Body of pancreas (tissue), 4 donors: ENCODE measurements at regions not wholly inside any gene's neighbourhood (a gene's known extent, or its start where the extent isn't known, plus 50 kb on each side); places are given as distances from the start of the nearest gene placed in this dataset.

Experiments
- ATAC-seq: fragments of 150-250 bp; one replicate; pipeline ENCODE4 v1.9.1; 2016
- DNase-seq, 4 donors: peaks; one replicate each; pipeline ENCODE4 v3.0.0-alpha.2; 2019
- H3K27ac ChIP-seq, 4 donors: fragments of 200-600 bp; sonication (generic); 1 replicate in 3 of 4; 2 replicates in 1 of 4; pipeline versions ENCODE4 v1.5.1 to v1.6.1; 2016 to 2019; ENCODE audit warnings: mild to moderate bottlenecking in 1 of 4, mixed read lengths in 1 of 4, moderate library complexity in 1 of 4
- H3K27me3 ChIP-seq, 2 donors: fragments of 200-600 bp; sonication (generic); one replicate each; pipeline ENCODE4 v1.6.0; 2016; ENCODE audit warnings: mild to moderate bottlenecking in 1 of 2
- H3K36me3 ChIP-seq, 2 donors: fragments of 200-600 bp; sonication (generic); replicated peaks in 1 of 2; 2 replicates each; pipeline ENCODE4 v1.5.1; 2016; ENCODE audit warnings: low read depth in 2 of 2; ENCODE audit not compliant: insufficient read depth in 1 of 2
- H3K4me1 ChIP-seq: fragments of 200-600 bp; sonication (generic); one replicate; pipeline ENCODE4 v1.6.0; 2016
- H3K4me3 ChIP-seq, 2 donors: fragments of 200-600 bp; sonication (generic); 1 replicate in 1 of 2; 2 replicates in 1 of 2; pipeline ENCODE4 v1.5.1; 2016 to 2019
- H3K9me3 ChIP-seq, 3 donors: fragments of 200-600 bp; sonication (generic); 1 replicate in 2 of 3; 2 replicates in 1 of 3; pipeline ENCODE4 v1.5.1; 2016
- POLR2A ChIP-seq, 3 donors: fragments of 450-650 bp; IDR thresholded peaks; one replicate each; pipeline ENCODE4 v1.6.1; 2016; ENCODE audit warnings: antibody characterized with exemption in 3 of 3, mild to moderate bottlenecking in 2 of 3
- WGBS, 2 donors: methylation state at CpG; one replicate each; pipeline ENCODE4 v1.1.5; 2017; 5-methylcytosine and 5-hydroxymethylcytosine counted together
- intact Hi-C: fragments of 100-400 bp; cut with DNase I; formaldehyde crosslinking; loops from one replicate; pipeline ENCODE4 v1.15.1; 2023
- TF ChIP-seq, protein P1 (sequence below), 7 experiments: fragments of 450-650 bp in 4 of 7; fragments of 200-600 bp in 3 of 7; sonication (generic) in 3 of 7; IDR thresholded peaks; one replicate each; pipeline ENCODE4 v1.5.1; 2016 to 2019; ENCODE audit warnings: antibody characterized with exemption in 7 of 7

- TF ChIP-seq, protein P1, sequence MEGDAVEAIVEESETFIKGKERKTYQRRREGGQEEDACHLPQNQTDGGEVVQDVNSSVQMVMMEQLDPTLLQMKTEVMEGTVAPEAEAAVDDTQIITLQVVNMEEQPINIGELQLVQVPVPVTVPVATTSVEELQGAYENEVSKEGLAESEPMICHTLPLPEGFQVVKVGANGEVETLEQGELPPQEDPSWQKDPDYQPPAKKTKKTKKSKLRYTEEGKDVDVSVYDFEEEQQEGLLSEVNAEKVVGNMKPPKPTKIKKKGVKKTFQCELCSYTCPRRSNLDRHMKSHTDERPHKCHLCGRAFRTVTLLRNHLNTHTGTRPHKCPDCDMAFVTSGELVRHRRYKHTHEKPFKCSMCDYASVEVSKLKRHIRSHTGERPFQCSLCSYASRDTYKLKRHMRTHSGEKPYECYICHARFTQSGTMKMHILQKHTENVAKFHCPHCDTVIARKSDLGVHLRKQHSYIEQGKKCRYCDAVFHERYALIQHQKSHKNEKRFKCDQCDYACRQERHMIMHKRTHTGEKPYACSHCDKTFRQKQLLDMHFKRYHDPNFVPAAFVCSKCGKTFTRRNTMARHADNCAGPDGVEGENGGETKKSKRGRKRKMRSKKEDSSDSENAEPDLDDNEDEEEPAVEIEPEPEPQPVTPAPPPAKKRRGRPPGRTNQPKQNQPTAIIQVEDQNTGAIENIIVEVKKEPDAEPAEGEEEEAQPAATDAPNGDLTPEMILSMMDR (IDR thresholded peaks at IDR 0.05): no peak
- TF ChIP-seq POLR2A (IDR thresholded peaks at IDR 0.05): no peak
- Histone ChIP-seq H3K4me3 (no peak overlapping the region), H3K4me1 (no peaks in the 10 kb centered on the region), H3K9me3 (no peaks in the 10 kb centered on the region), H3K27me3 (no peaks in the 10 kb centered on the region), H3K27ac (no peak overlapping the region), H3K36me3 (no peaks in the 10 kb centered on the region)
- DNase-seq (no peak), ATAC-seq (no peak)
- WGBS, 2 donors: 48 to 54% methylated on average over 4 of the region's 4 CpGs
- intact Hi-C loops: loop anchor here (10.0 kb wide), 1 partner anchor 990 kb away; no protein-coding TSS in a partner anchor
Observed at GRCh38 chr9:14424983-14425382, 111.0 kb upstream of the NFIB start.

GRCh38 chr9:14424289-14424688, 110.3 kb upstream of the NFIB start:
- DNase-seq: no peak

GRCh38 chr9:14423815-14424261, 109.9 kb upstream of the NFIB start:
- DNase-seq (no peak), ATAC-seq (no peak)
- Histone ChIP-seq H3K36me3 (no peaks in the 10 kb centered on the region), H3K9me3 (no peaks in the 10 kb centered on the region), H3K4me1 (no peaks in the 10 kb centered on the region), H3K27ac (no peak overlapping the region), H3K27me3 (no peaks in the 10 kb centered on the region), H3K4me3 (no peak overlapping the region)
- 44 to 54% methylated on average over 6 of the region's 6 CpGs for WGBS, 2 donors
- TF ChIP-seq POLR2A (IDR thresholded peaks at IDR 0.05): no peak
- TF ChIP-seq, protein P1 (IDR thresholded peaks at IDR 0.05): no peak
- intact Hi-C loops: loop anchor here (10.0 kb wide), 1 partner anchor 989 kb away; no protein-coding TSS in a partner anchor

More at GRCh38 chr9:14424289-14424688, 110.3 kb upstream of the NFIB start:
- no peaks in the 10 kb centered on the region for H3K36me3 ChIP-seq
- TF ChIP-seq POLR2A (IDR thresholded peaks at IDR 0.05): no peak
- TF ChIP-seq, protein P1 (IDR thresholded peaks at IDR 0.05): no peak
- no peaks in the 10 kb centered on the region for H3K27me3 ChIP-seq
- no peak for ATAC-seq
- intact Hi-C loops: loop anchor here (10.0 kb wide), 1 partner anchor 989 kb away; no protein-coding TSS in a partner anchor
- no peak overlapping the region for H3K4me3 ChIP-seq
- no peak overlapping the region for H3K27ac ChIP-seq
- no peaks in the 10 kb centered on the region for H3K4me1 ChIP-seq
- WGBS, 2 donors: 64 to 70% methylated on average over 7 of the region's 7 CpGs
- H3K9me3 ChIP-seq: no peaks in the 10 kb centered on the region

DNA sequence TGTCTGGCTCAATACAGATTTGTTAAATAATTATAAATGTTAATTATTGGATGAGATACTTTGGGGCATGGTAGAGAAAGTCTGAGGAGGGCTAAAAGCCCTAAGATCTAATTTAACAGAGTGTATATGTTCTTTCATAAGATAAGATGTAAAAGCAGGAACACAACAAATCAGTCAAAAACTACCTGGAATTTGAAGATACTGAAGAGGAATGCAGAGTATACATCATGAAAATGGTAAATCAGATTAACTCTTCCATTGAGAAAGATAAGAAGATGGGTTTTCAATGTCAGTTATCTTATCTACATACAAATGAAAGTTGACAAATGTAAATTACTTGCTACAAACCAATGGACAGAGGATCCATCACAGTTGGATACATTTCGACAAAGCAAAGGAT, 107.3 kb upstream of the NFIB start:
- intact Hi-C loops: loop anchor here (10.0 kb wide), 1 partner anchor 986 kb away; no protein-coding TSS in a partner anchor
- Histone ChIP-seq H3K36me3 (no peaks in the 10 kb centered on the region), H3K9me3 (no peaks in the 10 kb centered on the region), H3K4me3 (no peak overlapping the region), H3K27ac (no peak overlapping the region), H3K4me1 (no peaks in the 10 kb centered on the region), H3K27me3 (no peaks in the 10 kb centered on the region)
- ATAC-seq: no peak
- WGBS, 2 donors: 69 to 80% methylated on average over 1 of the region's 1 CpG
- TF ChIP-seq, protein P1 (IDR thresholded peaks at IDR 0.05): no peak
- no peak for TF ChIP-seq POLR2A (IDR thresholded peaks at IDR 0.05)
- DNase-seq: no peak
